Peyer's patch (tissue), 4 donors: ENCODE measurements at regions not wholly inside any gene's neighbourhood (a gene's known extent, or its start where the extent isn't known, plus 50 kb on each side); places are given as distances from the start of the nearest gene placed in this dataset.

Source experiments
- CTCF ChIP-seq, 6 experiments: fragments of 450-650 bp in 4 of 6; fragments of 200-600 bp in 2 of 6; sonication (generic) in 1 of 6; IDR thresholded peaks; one replicate each; pipeline ENCODE4 v1.5.1; 2017 to 2019; ENCODE audit warnings: antibody characterized with exemption in 6 of 6, mild to moderate bottlenecking in 3 of 6, moderate library complexity in 1 of 6
- POLR2A ChIP-seq, 2 donors: fragments of 450-650 bp; IDR thresholded peaks; one replicate each; pipeline ENCODE4 v1.5.1; 2017; ENCODE audit warnings: antibody characterized with exemption in 2 of 2, mild to moderate bottlenecking in 2 of 2, moderate library complexity in 2 of 2

GRCh38 chr5:163794993-163795392 is 289.6 kb downstream of the MAT2B start:
- TF ChIP-seq CTCF (IDR thresholded peaks at IDR 0.05) (no peak), POLR2A (IDR thresholded peaks at IDR 0.05) (no peak)
